Sciatic nerve (tissue), 2 donors: ENCODE measurements at regions not wholly inside any gene's neighbourhood (a gene's known extent, or its start where the extent isn't known, plus 50 kb on each side); places are given as distances from the start of the nearest gene placed in this dataset.

Experiments
- ATAC-seq: fragments of 200-7000 bp; cut with Tn5 transposase; one replicate; pipeline ENCODE4 v1.9.1; 2020; ENCODE audit warnings: mild to moderate bottlenecking, moderate library complexity
- DNase-seq: peaks from one replicate; pipeline ENCODE4 v3.0.0-alpha.2; 2020; ENCODE audit warnings: low spot score
- intact Hi-C: fragments of 100-400 bp; cut with DNase I; formaldehyde crosslinking; loops from one replicate; pipeline ENCODE4 v1.14.2; 2022
- donor health status: DM: no; HTN: no; CAD: no.
- donor health status: DM: no; HTN: no; CAD: no.

GRCh38 chr3:180466401-180467011, 135.5 kb upstream of the TTC14 start:
- DNase-seq (no peak), ATAC-seq (no peak)
- intact Hi-C loops, result no loop called here

DNA sequence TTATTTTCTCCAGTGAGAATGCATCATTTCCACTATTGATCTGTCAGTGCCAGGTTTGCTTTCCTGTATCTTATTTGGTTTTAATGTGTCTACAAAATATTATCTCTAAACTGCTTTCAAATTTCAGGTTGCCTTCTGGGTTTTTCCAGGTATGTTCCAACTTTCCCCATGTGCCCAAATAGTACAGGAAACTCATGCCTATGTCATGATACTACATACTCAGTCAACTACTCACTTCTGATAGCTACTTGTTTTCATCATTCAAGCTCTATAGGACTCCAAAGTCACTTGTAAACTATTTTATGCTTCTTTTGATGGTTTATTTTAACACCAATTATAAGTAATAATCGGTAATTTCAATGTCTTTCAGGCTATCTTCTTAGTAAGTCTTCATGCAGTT, 134.8 kb upstream of the TTC14 start:
- intact Hi-C loops, result no loop called here
- no peak for ATAC-seq
- no peak for DNase-seq

DNA sequence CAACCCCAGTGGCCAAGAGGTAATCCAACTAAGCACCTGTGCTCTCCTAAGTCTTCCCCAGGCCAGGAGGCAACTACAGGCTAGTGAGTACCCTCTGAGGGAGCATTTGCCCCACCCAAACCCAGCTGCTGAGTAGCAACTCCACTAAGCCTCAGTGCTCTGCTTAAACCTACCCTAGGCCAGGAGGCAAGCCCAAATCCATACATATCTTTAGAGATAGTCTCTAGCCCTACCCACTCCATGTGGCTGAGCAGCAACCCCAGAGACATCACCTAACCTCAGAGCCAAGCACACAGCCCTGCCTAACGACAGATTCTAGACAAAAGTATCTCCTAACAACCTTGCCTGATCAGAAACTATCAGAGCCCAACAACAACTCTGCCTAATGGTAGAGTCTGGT, 132.8 kb upstream of the TTC14 start:
- DNase-seq (no peak), ATAC-seq (no peak)
- intact Hi-C loops, result no loop called here

GRCh38 chr3:180478695-180479094, 123.3 kb upstream of the TTC14 start:
- ATAC-seq (no peak), DNase-seq (no peak)
- intact Hi-C loops, result no loop called here

GRCh38 chr3:180492047-180492446, 109.9 kb upstream of the TTC14 start:
- no peak for DNase-seq
- intact Hi-C loops, result no loop called here
- no peak for ATAC-seq

- intact Hi-C loops, result no loop called here
- ATAC-seq, result no peak
- DNase-seq, result no peak
Measured at GRCh38 chr3:180496995-180497394, 105.0 kb upstream of the TTC14 start.

DNA sequence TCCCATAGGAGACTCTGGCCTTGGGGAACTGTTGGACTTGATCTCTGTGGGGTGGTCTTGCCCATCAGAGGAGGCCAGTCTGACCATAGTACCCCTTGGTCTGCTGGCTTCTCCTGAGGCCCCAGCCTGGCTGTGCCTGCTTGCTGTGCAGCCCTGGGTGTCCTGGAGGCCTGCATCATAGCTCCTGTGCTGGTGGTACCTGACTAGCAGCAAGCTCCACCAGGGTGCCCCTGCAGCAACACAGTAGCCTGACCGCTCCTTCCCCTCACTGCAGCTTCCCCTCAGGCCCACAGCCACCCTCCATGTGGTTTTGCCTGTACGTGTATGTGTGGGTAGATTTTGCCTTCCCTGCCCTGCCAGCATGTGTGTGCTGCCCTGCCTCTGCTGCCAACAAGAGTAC, 85.6 kb upstream of the TTC14 start:
- DNase-seq (no peak), ATAC-seq (no peak)
- intact Hi-C loops, result no loop called here

GRCh38 chr3:180523040-180523439, 78.9 kb upstream of the TTC14 start:
- ATAC-seq (no peak), DNase-seq (no peak)
- intact Hi-C loops, result no loop called here

- ATAC-seq, result no peak
- no peak for DNase-seq
- intact Hi-C loops, result no loop called here
Measured at GRCh38 chr3:180528843-180529242, 73.1 kb upstream of the TTC14 start.

- ATAC-seq (no peak), DNase-seq (no peak)
- intact Hi-C loops, result no loop called here
Measured at GRCh38 chr3:180529778-180530177, 72.2 kb upstream of the TTC14 start.

DNA sequence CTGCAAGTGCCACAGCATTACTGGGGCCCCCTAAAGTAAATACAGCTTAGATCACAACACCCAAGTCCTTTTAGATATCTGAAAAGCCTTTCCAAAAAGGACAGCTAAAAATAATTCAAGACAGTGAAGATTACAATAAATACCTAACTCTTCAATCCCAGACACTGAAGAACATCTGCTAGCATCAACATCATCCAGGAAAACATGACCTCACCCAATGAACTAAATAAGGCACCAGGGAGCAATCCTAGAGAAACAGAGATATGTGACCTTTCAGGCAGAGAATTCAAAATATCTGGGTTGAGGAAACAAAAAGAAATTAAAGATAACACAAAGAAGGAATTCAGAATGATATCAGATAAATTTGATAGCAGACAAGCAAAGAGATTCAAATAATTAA, 71.7 kb upstream of the TTC14 start:
- no peak for DNase-seq
- intact Hi-C loops, result no loop called here

DNA sequence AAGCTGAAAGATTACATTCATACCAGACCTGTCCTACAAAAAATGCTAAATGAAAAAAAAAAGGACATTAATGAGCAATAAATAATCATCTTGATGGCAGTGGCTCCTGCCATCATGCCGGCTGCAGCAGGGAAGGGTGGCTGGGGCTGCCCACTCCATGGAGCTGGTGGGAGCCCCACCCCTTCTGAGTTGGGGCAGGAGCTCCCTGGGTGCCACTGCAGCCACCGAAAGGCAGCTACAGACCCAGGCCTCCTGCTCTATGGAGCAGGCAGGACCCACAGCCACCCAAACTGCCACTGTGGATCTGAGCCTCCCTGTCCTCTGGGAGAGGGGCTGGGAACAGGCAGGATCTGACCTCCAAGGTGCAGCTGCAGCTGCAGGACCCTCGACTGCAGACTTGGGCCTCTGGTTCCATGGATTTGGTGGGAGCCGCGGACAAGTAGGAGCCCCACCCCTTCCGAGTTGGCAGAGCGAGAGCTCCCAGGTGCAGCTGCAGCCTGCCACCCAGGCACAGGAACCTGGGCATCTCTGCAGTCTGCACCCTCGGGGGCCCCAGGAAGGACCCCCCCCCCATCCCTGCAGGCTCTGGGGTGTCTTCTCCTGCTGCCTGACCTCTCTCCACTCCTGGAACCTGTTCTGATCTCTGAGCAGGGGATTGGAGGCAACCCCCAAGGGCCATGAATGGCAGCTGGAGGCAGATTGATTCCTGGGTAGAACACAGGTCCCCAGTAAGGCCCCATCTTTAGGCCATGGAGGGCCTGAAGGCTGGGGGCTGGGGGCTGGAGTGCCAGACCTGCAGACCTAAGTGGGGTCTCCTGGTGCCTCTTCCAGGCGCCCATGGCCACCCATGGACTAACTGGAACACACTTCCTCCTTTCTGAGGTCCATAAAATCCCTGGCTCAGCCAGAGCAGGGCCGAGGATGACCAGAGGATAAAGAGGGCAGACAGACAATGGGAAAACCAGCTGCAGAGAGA, 70.4 kb upstream of the TTC14 start:
- DNase-seq (no peak), ATAC-seq (peak; percentile 13)
- intact Hi-C loops, result no loop called here

More for the DNA sequence above, 71.7 kb upstream of the TTC14 start:
- ATAC-seq, result no peak

- intact Hi-C loops, result no loop called here
- ATAC-seq (no peak), DNase-seq (no peak)
Measured at GRCh38 chr3:180534828-180535227, 67.1 kb upstream of the TTC14 start.

DNA sequence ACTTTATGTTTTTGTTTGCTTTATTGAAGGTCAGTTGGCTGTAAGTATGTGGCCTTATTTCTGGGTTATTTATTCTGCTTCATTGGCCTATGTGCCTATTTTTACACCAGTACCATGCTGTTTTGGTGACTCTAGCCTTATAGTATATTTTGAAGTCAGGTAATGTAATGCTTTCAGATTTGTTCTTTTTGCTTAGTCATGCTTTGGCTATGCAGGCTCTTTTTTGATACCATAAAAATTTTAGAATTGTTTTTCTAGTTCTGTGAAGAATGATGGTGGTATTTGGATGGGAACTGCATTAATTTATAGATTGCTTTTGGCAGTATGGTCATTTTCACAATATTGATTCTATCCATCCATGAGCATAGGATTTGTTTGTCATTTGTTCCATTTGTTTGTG, 63.5 kb upstream of the TTC14 start:
- DNase-seq, result no peak
- ATAC-seq, result no peak
- intact Hi-C loops, result no loop called here

GRCh38 chr3:180543877-180544276, 58.1 kb upstream of the TTC14 start:
- ATAC-seq, result no peak
- intact Hi-C loops, result no loop called here
- DNase-seq, result no peak

DNA sequence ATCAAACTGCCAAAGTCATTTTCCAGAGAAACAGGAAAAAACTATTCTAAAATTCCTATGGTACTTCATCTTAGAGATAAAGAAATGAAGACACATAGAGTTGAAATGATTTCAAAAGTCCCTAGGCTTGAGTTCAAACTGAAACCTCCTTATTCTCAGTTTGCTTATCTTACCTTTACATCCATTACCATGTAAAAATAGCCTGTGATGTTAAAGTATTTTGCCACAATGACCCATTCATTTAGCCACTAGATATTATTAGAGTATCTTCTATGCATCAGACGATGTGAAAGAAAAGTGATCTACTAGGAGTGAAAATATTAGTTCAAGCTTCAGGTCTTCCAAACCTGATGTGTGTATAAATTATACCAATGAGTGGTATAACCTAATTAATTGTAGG, 55.1 kb upstream of the TTC14 start:
- DNase-seq (no peak), ATAC-seq (no peak)
- intact Hi-C loops, result no loop called here

DNA sequence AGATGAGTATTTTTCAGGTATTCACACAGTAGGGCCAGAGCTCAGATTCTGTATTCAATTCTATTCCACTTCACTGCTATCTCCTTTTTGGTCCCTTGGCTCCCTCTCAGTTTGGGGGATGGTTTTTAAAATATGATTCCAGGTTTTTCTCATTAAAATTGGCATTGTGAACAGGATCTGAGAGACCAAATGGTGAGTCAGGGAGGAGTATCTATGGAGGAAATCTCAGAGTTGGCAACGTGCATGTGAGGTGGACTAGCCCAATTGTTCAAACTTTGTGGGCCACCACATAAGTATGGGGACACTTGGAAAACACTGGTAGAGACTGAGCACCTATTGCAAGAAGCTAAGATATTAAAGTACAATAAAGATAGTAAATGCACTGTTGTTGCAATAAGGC, 53.9 kb upstream of the TTC14 start:
- DNase-seq (no peak), ATAC-seq (no peak)
- intact Hi-C loops, result no loop called here
